ENCODE measurements at regions not wholly inside any gene's neighbourhood (a gene's known extent, or its start where the extent isn't known, plus 50 kb on each side); places are given as distances from the start of the nearest gene placed in this dataset.
A peak's percentile ranks its signal among the peaks of the same experiment; 100 is the strongest.

DNA sequence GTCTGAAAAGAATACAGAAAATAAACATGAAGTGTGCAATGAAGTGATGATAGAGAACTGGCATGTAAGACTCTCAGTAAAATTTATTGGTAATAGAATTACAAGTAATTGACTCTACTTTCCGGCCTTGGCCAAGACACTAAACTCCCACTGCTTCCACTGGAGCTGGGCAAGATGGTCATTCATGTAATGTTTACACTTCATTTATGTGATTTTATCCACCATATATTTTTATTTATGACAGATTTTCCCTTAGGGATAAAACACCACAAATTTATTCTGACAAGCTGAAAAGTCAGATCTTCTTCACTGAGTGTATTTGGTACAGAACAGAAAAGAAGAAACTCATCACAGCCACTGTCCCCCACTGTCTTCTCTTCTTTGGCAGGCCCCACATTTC is 191.9 kb downstream of the SLC39A8 start:
- TF ChIP-seq, protein P1, sequence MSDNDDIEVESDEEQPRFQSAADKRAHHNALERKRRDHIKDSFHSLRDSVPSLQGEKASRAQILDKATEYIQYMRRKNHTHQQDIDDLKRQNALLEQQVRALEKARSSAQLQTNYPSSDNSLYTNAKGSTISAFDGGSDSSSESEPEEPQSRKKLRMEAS (IDR thresholded peaks at IDR 0.05), result no peak
- TF ChIP-seq TEAD4 (IDR thresholded peaks at IDR 0.05), result no peak
- no peak for TF ChIP-seq USF1 (IDR thresholded peaks at IDR 0.05)
- TF ChIP-seq, protein P2, sequence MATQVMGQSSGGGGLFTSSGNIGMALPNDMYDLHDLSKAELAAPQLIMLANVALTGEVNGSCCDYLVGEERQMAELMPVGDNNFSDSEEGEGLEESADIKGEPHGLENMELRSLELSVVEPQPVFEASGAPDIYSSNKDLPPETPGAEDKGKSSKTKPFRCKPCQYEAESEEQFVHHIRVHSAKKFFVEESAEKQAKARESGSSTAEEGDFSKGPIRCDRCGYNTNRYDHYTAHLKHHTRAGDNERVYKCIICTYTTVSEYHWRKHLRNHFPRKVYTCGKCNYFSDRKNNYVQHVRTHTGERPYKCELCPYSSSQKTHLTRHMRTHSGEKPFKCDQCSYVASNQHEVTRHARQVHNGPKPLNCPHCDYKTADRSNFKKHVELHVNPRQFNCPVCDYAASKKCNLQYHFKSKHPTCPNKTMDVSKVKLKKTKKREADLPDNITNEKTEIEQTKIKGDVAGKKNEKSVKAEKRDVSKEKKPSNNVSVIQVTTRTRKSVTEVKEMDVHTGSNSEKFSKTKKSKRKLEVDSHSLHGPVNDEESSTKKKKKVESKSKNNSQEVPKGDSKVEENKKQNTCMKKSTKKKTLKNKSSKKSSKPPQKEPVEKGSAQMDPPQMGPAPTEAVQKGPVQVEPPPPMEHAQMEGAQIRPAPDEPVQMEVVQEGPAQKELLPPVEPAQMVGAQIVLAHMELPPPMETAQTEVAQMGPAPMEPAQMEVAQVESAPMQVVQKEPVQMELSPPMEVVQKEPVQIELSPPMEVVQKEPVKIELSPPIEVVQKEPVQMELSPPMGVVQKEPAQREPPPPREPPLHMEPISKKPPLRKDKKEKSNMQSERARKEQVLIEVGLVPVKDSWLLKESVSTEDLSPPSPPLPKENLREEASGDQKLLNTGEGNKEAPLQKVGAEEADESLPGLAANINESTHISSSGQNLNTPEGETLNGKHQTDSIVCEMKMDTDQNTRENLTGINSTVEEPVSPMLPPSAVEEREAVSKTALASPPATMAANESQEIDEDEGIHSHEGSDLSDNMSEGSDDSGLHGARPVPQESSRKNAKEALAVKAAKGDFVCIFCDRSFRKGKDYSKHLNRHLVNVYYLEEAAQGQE (IDR thresholded peaks at IDR 0.05; ENCODE audit: low read depth), result no peak
- TF ChIP-seq ZBTB7A (IDR thresholded peaks at IDR 0.05; ENCODE audit: low read depth), result no peak
- TF ChIP-seq RAD21 (IDR thresholded peaks at IDR 0.05; ENCODE audit: low read depth), result no peak
- TF ChIP-seq CREB1 (IDR thresholded peaks at IDR 0.05; ENCODE audit: low read depth), result no peak
- no peak for TF ChIP-seq YY1 (IDR thresholded peaks at IDR 0.05; ENCODE audit: low read depth)
- TF ChIP-seq NFIC (IDR thresholded peaks at IDR 0.05), result no peak

GRCh38 chr4:102151696-102152095 is 193.6 kb downstream of the SLC39A8 start:
- TF ChIP-seq FOXM1 (IDR thresholded peaks at IDR 0.05; ENCODE audit: borderline replicate concordance, low read depth) (no peak), EGR1 (IDR thresholded peaks at IDR 0.05) (no peak), TEAD4 (IDR thresholded peaks at IDR 0.05) (no peak), TAF1 (IDR thresholded peaks at IDR 0.05; ENCODE audit: low read depth) (no peak), CREB1 (IDR thresholded peaks at IDR 0.05; ENCODE audit: low read depth) (no peak), NFIC (IDR thresholded peaks at IDR 0.05) (no peak)
- TF ChIP-seq, protein P2 (IDR thresholded peaks at IDR 0.05; ENCODE audit: low read depth), result no peak

- no peak for TF ChIP-seq CREB1 (IDR thresholded peaks at IDR 0.05; ENCODE audit: low read depth)
- TF ChIP-seq YY1 (IDR thresholded peaks at IDR 0.05; ENCODE audit: low read depth), result no peak
- TF ChIP-seq RAD21 (IDR thresholded peaks at IDR 0.05; ENCODE audit: low read depth), result no peak
- no peak for TF ChIP-seq EP300 (IDR thresholded peaks at IDR 0.05; ENCODE audit: borderline replicate concordance)
- no peak for TF ChIP-seq TEAD4 (IDR thresholded peaks at IDR 0.05)
- no peak for TF ChIP-seq EGR1 (IDR thresholded peaks at IDR 0.05)
- TF ChIP-seq, protein P2 (IDR thresholded peaks at IDR 0.05; ENCODE audit: low read depth), result no peak
- TF ChIP-seq NFIC (IDR thresholded peaks at IDR 0.05), result no peak
- no peak for TF ChIP-seq FOXM1 (IDR thresholded peaks at IDR 0.05; ENCODE audit: borderline replicate concordance, low read depth)
- TF ChIP-seq USF1 (IDR thresholded peaks at IDR 0.05), result no peak
- TF ChIP-seq TAF1 (IDR thresholded peaks at IDR 0.05; ENCODE audit: low read depth), result no peak
- TF ChIP-seq, protein P1 (IDR thresholded peaks at IDR 0.05), result no peak
- no peak for TF ChIP-seq CEBPB (IDR thresholded peaks at IDR 0.05)
- TF ChIP-seq ZBTB7A (IDR thresholded peaks at IDR 0.05; ENCODE audit: low read depth), result no peak
These were observed 201.8 kb downstream of the SLC39A8 start for GRCh38 chr4:102143433-102143832.

GRCh38 chr4:102141842-102142241 is 203.4 kb downstream of the SLC39A8 start:
- TF ChIP-seq ZBTB7A (IDR thresholded peaks at IDR 0.05; ENCODE audit: low read depth) (no peak), FOXM1 (IDR thresholded peaks at IDR 0.05; ENCODE audit: borderline replicate concordance, low read depth) (no peak), TEAD4 (IDR thresholded peaks at IDR 0.05) (no peak)

GRCh38 chr4:102139932-102140331 is 205.3 kb downstream of the SLC39A8 start:
- peak; percentile 99 for TF ChIP-seq EP300 (IDR thresholded peaks at IDR 0.05; ENCODE audit: borderline replicate concordance)
- no peak for TF ChIP-seq YY1 (IDR thresholded peaks at IDR 0.05; ENCODE audit: low read depth)
- TF ChIP-seq CEBPB (IDR thresholded peaks at IDR 0.05), result peak; percentile 43; the same call in 1 of the 2 replicates
- TF ChIP-seq TAF1 (IDR thresholded peaks at IDR 0.05; ENCODE audit: low read depth), result no peak
- TF ChIP-seq USF1 (IDR thresholded peaks at IDR 0.05), result no peak
- TF ChIP-seq ZBTB7A (IDR thresholded peaks at IDR 0.05; ENCODE audit: low read depth), result no peak
- TF ChIP-seq RAD21 (IDR thresholded peaks at IDR 0.05; ENCODE audit: low read depth), result no peak; the same call in 1 of the 2 replicates
- TF ChIP-seq NFIC (IDR thresholded peaks at IDR 0.05), result peak; percentile 94
- peak; percentile 98 for TF ChIP-seq TCF12 (IDR thresholded peaks at IDR 0.05; ENCODE audit: low read depth)
- peak; percentile 98 for TF ChIP-seq FOXM1 (IDR thresholded peaks at IDR 0.05; ENCODE audit: borderline replicate concordance, low read depth)
- peak; percentile 87 for TF ChIP-seq TEAD4 (IDR thresholded peaks at IDR 0.05)
- TF ChIP-seq, protein P1 (IDR thresholded peaks at IDR 0.05), result no peak

Data from Ishikawa (cell line).